ENCODE measurements at regions not wholly inside any gene's neighbourhood (a gene's known extent, or its start where the extent isn't known, plus 50 kb on each side); places are given as distances from the start of the nearest gene placed in this dataset.

DNA sequence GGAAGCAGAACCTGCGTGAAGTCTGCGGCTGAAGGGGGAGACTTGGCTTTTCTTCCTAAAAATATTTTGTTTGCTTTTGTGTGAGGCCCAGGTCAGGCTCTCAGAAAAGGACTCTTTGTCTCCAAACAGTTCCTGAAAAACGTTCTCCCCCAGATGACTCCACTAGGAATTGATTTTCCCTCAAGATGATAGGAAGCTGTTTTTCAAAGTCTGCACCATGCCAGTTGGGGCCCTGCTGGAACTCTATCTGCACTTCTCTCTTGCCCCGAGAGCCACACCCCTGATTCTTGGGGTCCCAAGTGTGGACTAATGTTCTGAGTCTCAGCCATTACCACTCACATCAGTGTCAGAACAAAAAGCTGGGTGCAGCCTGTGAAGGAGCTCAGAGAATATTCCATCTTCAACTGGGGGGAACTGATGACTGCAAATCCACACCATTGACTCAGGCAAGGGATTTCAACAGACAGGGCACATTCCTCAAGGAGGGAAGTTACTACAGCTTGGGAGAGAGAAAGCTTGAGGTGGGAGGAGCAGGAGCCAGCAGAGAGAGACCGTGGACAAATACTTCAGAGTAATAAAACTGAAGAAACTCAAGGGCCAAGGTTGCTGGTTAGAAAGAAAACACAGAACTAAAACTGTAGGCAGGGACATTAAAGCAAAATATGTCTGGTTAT lies 768.3 kb downstream of the RNF144A start:
- Histone ChIP-seq H3K4me3 (ENCODE audit: low read depth in 1 of 2, low read length in 1 of 2) (no peak overlapping the region), H3K4me1 (ENCODE audit: control insufficient read depth in 1 of 2, insufficient read depth in 1 of 2, low read depth in 1 of 2, low read length in 1 of 2) (no peaks in the 10 kb centered on the region), H3K27me3 (no peaks in the 10 kb centered on the region), H3K36me3 (no peaks in the 10 kb centered on the region), H3K9me3 (no peaks in the 10 kb centered on the region), H3K27ac (no peak overlapping the region)
- TF ChIP-seq, protein P1, sequence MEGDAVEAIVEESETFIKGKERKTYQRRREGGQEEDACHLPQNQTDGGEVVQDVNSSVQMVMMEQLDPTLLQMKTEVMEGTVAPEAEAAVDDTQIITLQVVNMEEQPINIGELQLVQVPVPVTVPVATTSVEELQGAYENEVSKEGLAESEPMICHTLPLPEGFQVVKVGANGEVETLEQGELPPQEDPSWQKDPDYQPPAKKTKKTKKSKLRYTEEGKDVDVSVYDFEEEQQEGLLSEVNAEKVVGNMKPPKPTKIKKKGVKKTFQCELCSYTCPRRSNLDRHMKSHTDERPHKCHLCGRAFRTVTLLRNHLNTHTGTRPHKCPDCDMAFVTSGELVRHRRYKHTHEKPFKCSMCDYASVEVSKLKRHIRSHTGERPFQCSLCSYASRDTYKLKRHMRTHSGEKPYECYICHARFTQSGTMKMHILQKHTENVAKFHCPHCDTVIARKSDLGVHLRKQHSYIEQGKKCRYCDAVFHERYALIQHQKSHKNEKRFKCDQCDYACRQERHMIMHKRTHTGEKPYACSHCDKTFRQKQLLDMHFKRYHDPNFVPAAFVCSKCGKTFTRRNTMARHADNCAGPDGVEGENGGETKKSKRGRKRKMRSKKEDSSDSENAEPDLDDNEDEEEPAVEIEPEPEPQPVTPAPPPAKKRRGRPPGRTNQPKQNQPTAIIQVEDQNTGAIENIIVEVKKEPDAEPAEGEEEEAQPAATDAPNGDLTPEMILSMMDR (IDR thresholded peaks at IDR 0.05) = no peak

- no peak overlapping the region for H3K4me3 ChIP-seq (ENCODE audit: low read depth in 1 of 2, low read length in 1 of 2)
- H3K36me3 ChIP-seq = no peaks in the 10 kb centered on the region
- TF ChIP-seq, protein P1 (IDR thresholded peaks at IDR 0.05) = no peak
- no peaks in the 10 kb centered on the region for H3K27me3 ChIP-seq
- no peaks in the 10 kb centered on the region for H3K9me3 ChIP-seq
- H3K4me1 ChIP-seq (ENCODE audit: control insufficient read depth in 1 of 2, insufficient read depth in 1 of 2, low read depth in 1 of 2, low read length in 1 of 2) = no peaks in the 10 kb centered on the region
- no peak overlapping the region for H3K27ac ChIP-seq
Observed at GRCh38 chr2:7686016-7686385, 768.8 kb downstream of the RNF144A start.

- Histone ChIP-seq H3K4me3 (ENCODE audit: low read depth in 1 of 2, low read length in 1 of 2) (no peak overlapping the region), H3K36me3 (no peaks in the 10 kb centered on the region), H3K9me3 (no peaks in the 10 kb centered on the region), H3K27me3 (peaks cover 4% of the 10 kb centered on the region), H3K27ac (no peak overlapping the region), H3K4me1 (ENCODE audit: control insufficient read depth in 1 of 2, insufficient read depth in 1 of 2, low read depth in 1 of 2, low read length in 1 of 2) (no peaks in the 10 kb centered on the region)
- TF ChIP-seq, protein P1 (IDR thresholded peaks at IDR 0.05) = no peak
Observed at GRCh38 chr2:7691961-7692656, 774.9 kb downstream of the RNF144A start.

DNA sequence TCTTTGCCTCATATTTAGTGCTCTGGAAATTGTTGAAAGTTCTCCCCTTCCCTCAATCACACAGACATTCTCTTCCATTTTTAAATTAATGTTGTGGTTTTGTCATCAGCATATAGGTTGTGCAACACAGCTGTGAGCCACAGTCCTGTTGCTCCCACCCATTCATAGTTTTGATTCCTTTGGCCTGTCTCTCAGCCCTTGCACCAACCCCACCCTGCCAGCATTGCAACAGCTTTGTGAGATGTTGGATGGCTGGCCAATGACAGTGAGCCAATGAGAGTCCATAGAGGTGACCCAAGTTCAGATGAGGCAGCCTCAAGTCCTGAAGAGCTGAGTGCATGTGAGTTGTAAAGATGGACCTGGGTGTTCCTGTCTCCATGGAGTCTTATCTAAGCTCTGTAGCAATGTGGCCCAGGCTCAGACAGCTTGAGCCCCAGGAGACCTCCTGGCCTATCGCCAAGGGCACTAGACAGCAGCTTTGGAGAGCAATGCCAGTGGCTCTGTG lies 775.5 kb downstream of the RNF144A start:
- TF ChIP-seq, protein P1 (IDR thresholded peaks at IDR 0.05) = no peak

GRCh38 chr2:7693246-7694075 lies 776.2 kb downstream of the RNF144A start:
- Histone ChIP-seq H3K4me1 (ENCODE audit: control insufficient read depth in 1 of 2, insufficient read depth in 1 of 2, low read depth in 1 of 2, low read length in 1 of 2) (no peaks in the 10 kb centered on the region), H3K27me3 (peaks cover 4% of the 10 kb centered on the region), H3K27ac (no peak overlapping the region), H3K9me3 (no peaks in the 10 kb centered on the region), H3K36me3 (no peaks in the 10 kb centered on the region), H3K4me3 (ENCODE audit: low read depth in 1 of 2, low read length in 1 of 2) (no peak overlapping the region)
- TF ChIP-seq, protein P1 (IDR thresholded peaks at IDR 0.05) = no peak

More for the DNA sequence above, 775.5 kb downstream of the RNF144A start:
- Histone ChIP-seq H3K36me3 (no peaks in the 10 kb centered on the region), H3K27me3 (peaks cover 4% of the 10 kb centered on the region), H3K9me3 (no peaks in the 10 kb centered on the region), H3K4me3 (ENCODE audit: low read depth in 1 of 2, low read length in 1 of 2) (no peak overlapping the region), H3K27ac (no peak overlapping the region), H3K4me1 (ENCODE audit: control insufficient read depth in 1 of 2, insufficient read depth in 1 of 2, low read depth in 1 of 2, low read length in 1 of 2) (no peaks in the 10 kb centered on the region)
